SK-N-MC (cell line): ENCODE measurements at regions not wholly inside any gene's neighbourhood (a gene's known extent, or its start where the extent isn't known, plus 50 kb on each side); places are given as distances from the start of the nearest gene placed in this dataset.

ENCODE experiments used
- EZH2 ChIP-seq: fragments of 200-600 bp; sonication (generic); IDR thresholded peaks from one replicate; pipeline ENCODE4 v1.6.1; 2017; ENCODE audit warnings: antibody characterized with exemption
- FOXP2 ChIP-seq: optimal IDR thresholded peaks from 2 replicates; pipeline ENCODE3; 2011; ENCODE audit warnings: mild to moderate bottlenecking, moderate library complexity; ENCODE audit not compliant: insufficient read depth; ENCODE audit errors: extremely low read length, control extremely low read depth
- POLR2AphosphoS5 ChIP-seq: IDR thresholded peaks from 2 replicates; pipeline ENCODE4 v1.6.1; 2012; ENCODE audit warnings: mild to moderate bottlenecking, low read depth, low read length, borderline replicate concordance

- TF ChIP-seq POLR2AphosphoS5 (no peak), EZH2 (no peak), FOXP2 (no peak)
These were observed 189.3 kb upstream of the MYT1L start for GRCh38 chr2:2520401-2520811.
